SU-DHL-6 (cell line): ENCODE measurements at regions not wholly inside any gene's neighbourhood (a gene's known extent, or its start where the extent isn't known, plus 50 kb on each side); places are given as distances from the start of the nearest gene placed in this dataset.

ENCODE experiments used
- CTCF ChIP-seq: fragments of 200-600 bp; sonication (generic); IDR thresholded peaks from one replicate; pipeline ENCODE4 v1.5.1; 2017; ENCODE audit warnings: antibody characterized with exemption, mild to moderate bottlenecking, low read length, moderate library complexity; ENCODE audit not compliant: insufficient read depth, poor library complexity, severe bottlenecking
- EZH2phosphoT487 ChIP-seq: fragments of 200-600 bp; sonication (generic), shearing (Covaris generic); conservative IDR thresholded peaks from 2 replicates; pipeline ENCODE4 v1.6.1; 2018; ENCODE audit warnings: mild to moderate bottlenecking, antibody characterized with exemption, low read length, moderate library complexity, mixed read lengths

- no peak for TF ChIP-seq CTCF
- no peak for TF ChIP-seq EZH2phosphoT487
Observed at GRCh38 chr16:79274264-79274663, 326.3 kb downstream of the MAF start.
